Loucy (cell line): ENCODE measurements at regions not wholly inside any gene's neighbourhood (a gene's known extent, or its start where the extent isn't known, plus 50 kb on each side); places are given as distances from the start of the nearest gene placed in this dataset.

Source experiments
- EZH2phosphoT487 ChIP-seq: fragments of 200-600 bp; IDR thresholded peaks from 2 replicates; pipeline ENCODE4 v1.6.1; 2018; ENCODE audit warnings: antibody characterized with exemption, mild to moderate bottlenecking, moderate library complexity, borderline replicate concordance
- TF ChIP-seq, protein P1 (sequence below): fragments of 200-600 bp; sonication (generic); conservative IDR thresholded peaks from 2 replicates; pipeline ENCODE4 v1.5.1; 2014; ENCODE audit warnings: mild to moderate bottlenecking, antibody characterized with exemption, low read length

- TF ChIP-seq, protein P1, sequence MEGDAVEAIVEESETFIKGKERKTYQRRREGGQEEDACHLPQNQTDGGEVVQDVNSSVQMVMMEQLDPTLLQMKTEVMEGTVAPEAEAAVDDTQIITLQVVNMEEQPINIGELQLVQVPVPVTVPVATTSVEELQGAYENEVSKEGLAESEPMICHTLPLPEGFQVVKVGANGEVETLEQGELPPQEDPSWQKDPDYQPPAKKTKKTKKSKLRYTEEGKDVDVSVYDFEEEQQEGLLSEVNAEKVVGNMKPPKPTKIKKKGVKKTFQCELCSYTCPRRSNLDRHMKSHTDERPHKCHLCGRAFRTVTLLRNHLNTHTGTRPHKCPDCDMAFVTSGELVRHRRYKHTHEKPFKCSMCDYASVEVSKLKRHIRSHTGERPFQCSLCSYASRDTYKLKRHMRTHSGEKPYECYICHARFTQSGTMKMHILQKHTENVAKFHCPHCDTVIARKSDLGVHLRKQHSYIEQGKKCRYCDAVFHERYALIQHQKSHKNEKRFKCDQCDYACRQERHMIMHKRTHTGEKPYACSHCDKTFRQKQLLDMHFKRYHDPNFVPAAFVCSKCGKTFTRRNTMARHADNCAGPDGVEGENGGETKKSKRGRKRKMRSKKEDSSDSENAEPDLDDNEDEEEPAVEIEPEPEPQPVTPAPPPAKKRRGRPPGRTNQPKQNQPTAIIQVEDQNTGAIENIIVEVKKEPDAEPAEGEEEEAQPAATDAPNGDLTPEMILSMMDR, result no peak
- no peak for TF ChIP-seq EZH2phosphoT487
Measured at GRCh38 chr16:73483934-73484711, 436.2 kb upstream of the ZFHX3 start.
